ENCODE measurements at regions not wholly inside any gene's neighbourhood (a gene's known extent, or its start where the extent isn't known, plus 50 kb on each side); places are given as distances from the start of the nearest gene placed in this dataset.

GRCh38 chr4:67091673-67092072, 453.6 kb downstream of the CENPC start:
- TF ChIP-seq CTCF (conservative IDR thresholded peaks at IDR 0.05 in 1 of 2, IDR thresholded peaks at IDR 0.05 in 1 of 2; ENCODE audit: extremely low read depth in 1 of 2, insufficient read depth in 1 of 2, low read depth in 1 of 2, low read length in 2 of 2) (no peak), EZH2 (IDR thresholded peaks at IDR 0.05; ENCODE audit: borderline replicate concordance, low read length) (no peak)
